ENCODE measurements at regions not wholly inside any gene's neighbourhood (a gene's known extent, or its start where the extent isn't known, plus 50 kb on each side); places are given as distances from the start of the nearest gene placed in this dataset.

- no peak for DNase-seq
- no peaks in the 10 kb centered on the region for H3K27me3 ChIP-seq (ENCODE audit: insufficient read depth, low read length, poor library complexity)
- no peaks in the 10 kb centered on the region for H3K9me3 ChIP-seq (ENCODE audit: insufficient read depth, low read length, severe bottlenecking)
- H3K4me3 ChIP-seq (ENCODE audit: low read depth in 1 of 2, low read length in 2 of 2), result no peak overlapping the region
- TF ChIP-seq EZH2 (IDR thresholded peaks at IDR 0.05; ENCODE audit: borderline replicate concordance, low read depth, low read length, severe bottlenecking), result no peak
- TF ChIP-seq, protein P1, sequence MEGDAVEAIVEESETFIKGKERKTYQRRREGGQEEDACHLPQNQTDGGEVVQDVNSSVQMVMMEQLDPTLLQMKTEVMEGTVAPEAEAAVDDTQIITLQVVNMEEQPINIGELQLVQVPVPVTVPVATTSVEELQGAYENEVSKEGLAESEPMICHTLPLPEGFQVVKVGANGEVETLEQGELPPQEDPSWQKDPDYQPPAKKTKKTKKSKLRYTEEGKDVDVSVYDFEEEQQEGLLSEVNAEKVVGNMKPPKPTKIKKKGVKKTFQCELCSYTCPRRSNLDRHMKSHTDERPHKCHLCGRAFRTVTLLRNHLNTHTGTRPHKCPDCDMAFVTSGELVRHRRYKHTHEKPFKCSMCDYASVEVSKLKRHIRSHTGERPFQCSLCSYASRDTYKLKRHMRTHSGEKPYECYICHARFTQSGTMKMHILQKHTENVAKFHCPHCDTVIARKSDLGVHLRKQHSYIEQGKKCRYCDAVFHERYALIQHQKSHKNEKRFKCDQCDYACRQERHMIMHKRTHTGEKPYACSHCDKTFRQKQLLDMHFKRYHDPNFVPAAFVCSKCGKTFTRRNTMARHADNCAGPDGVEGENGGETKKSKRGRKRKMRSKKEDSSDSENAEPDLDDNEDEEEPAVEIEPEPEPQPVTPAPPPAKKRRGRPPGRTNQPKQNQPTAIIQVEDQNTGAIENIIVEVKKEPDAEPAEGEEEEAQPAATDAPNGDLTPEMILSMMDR (IDR thresholded peaks at IDR 0.05; ENCODE audit: borderline replicate concordance, extremely low read depth, low read length, poor library complexity, severe bottlenecking), result no peak
- no peak overlapping the region for H2AFZ ChIP-seq (ENCODE audit: low read depth, low read length)
- no peaks in the 10 kb centered on the region for H3K4me1 ChIP-seq (ENCODE audit: insufficient read depth, low read length)
- ATAC-seq (ENCODE audit: insufficient read depth, low read depth), result no peak
- no peaks in the 10 kb centered on the region for H4K20me1 ChIP-seq (ENCODE audit: insufficient read depth, low read length)
- H3K79me2 ChIP-seq (ENCODE audit: insufficient read depth, low read length), result no peaks in the 10 kb centered on the region
- no peak overlapping the region for H3K4me2 ChIP-seq (ENCODE audit: insufficient read depth, low read length)
- no peak overlapping the region for H3K27ac ChIP-seq (ENCODE audit: low read length)
- H3K9ac ChIP-seq (ENCODE audit: low read depth, low read length), result no peak overlapping the region
- no peaks in the 10 kb centered on the region for H3K36me3 ChIP-seq (ENCODE audit: insufficient read depth, low read length)
These were observed 213.7 kb upstream of the P2RY1 start for GRCh38 chr3:152621006-152621868.

DNA sequence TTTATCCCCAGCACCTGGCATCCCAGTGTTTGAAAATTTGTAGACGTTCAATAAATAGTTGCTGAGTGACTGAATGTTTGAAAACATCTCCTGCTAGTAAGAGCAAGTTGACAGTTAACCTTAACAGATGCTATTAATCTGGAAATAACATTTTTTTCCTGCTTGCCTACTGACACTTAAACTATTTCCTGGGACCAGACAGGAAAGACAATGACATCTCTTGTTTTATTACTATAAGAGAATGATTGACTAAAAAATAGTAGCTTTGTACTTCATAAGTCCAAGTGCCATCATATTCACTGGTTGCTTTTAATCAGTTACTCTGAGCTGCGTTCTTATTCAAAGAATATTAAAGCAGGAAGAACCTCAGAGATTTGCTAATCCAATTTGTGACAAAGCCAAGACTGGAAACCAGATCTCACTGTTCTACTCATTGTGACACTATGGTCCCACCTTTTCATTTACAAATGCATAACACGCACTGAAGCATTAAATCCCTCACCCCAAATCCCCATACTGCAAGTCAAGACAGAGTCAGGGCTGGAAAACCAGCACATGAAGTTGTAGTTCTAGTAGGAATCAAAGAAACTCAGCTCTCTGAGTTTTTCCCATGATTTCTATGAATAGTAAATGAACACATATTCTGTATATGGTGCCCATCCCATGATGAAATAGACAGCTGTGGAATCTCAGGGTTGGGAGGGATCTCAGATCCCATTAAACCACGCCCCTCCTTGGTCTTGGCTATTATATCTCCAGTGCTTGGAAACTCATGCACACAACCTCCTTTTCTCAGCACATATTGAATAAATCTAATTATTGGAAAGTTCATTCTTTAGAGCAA, 212.7 kb upstream of the P2RY1 start:
- no peak overlapping the region for H3K27ac ChIP-seq (ENCODE audit: low read length)

DNA sequence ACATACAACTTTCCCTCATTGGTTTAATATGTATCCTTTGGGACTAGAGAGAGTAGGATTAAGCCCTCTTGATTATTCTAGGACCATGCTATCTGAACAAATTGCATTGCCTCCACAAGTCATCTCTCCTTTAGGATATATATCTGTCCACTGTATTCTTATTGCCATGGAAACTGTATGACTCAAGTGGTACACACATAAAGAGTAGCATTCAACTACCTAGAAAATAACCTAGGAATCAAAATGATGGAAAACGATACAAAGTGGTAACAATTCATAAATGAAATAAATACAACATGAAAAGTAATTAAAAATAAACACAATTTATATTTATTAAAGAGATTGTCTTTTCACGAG, 212.1 kb upstream of the P2RY1 start:
- no peaks in the 10 kb centered on the region for H3K36me3 ChIP-seq (ENCODE audit: insufficient read depth, low read length)
- TF ChIP-seq, protein P1 (IDR thresholded peaks at IDR 0.05; ENCODE audit: borderline replicate concordance, extremely low read depth, low read length, poor library complexity, severe bottlenecking), result no peak
- TF ChIP-seq EZH2 (IDR thresholded peaks at IDR 0.05; ENCODE audit: borderline replicate concordance, low read depth, low read length, severe bottlenecking), result no peak
- H3K4me1 ChIP-seq (ENCODE audit: insufficient read depth, low read length), result no peaks in the 10 kb centered on the region
- H3K27ac ChIP-seq (ENCODE audit: low read length), result no peak overlapping the region
- H3K79me2 ChIP-seq (ENCODE audit: insufficient read depth, low read length), result no peaks in the 10 kb centered on the region
- H2AFZ ChIP-seq (ENCODE audit: low read depth, low read length), result no peak overlapping the region
- no peaks in the 10 kb centered on the region for H3K9me3 ChIP-seq (ENCODE audit: insufficient read depth, low read length, severe bottlenecking)
- no peak overlapping the region for H3K9ac ChIP-seq (ENCODE audit: low read depth, low read length)
- H3K4me2 ChIP-seq (ENCODE audit: insufficient read depth, low read length), result no peak overlapping the region
- DNase-seq (no peak), ATAC-seq (ENCODE audit: insufficient read depth, low read depth) (no peak)
- H3K27me3 ChIP-seq (ENCODE audit: insufficient read depth, low read length, poor library complexity), result no peaks in the 10 kb centered on the region
- no peak overlapping the region for H3K4me3 ChIP-seq (ENCODE audit: low read depth in 1 of 2, low read length in 2 of 2)
- no peaks in the 10 kb centered on the region for H4K20me1 ChIP-seq (ENCODE audit: insufficient read depth, low read length)

More for the DNA sequence above, 212.7 kb upstream of the P2RY1 start:
- H4K20me1 ChIP-seq (ENCODE audit: insufficient read depth, low read length), result no peaks in the 10 kb centered on the region
- H3K9me3 ChIP-seq (ENCODE audit: insufficient read depth, low read length, severe bottlenecking), result no peaks in the 10 kb centered on the region
- H3K4me2 ChIP-seq (ENCODE audit: insufficient read depth, low read length), result no peak overlapping the region
- H3K79me2 ChIP-seq (ENCODE audit: insufficient read depth, low read length), result no peaks in the 10 kb centered on the region
- TF ChIP-seq EZH2 (IDR thresholded peaks at IDR 0.05; ENCODE audit: borderline replicate concordance, low read depth, low read length, severe bottlenecking), result no peak
- TF ChIP-seq, protein P1 (IDR thresholded peaks at IDR 0.05; ENCODE audit: borderline replicate concordance, extremely low read depth, low read length, poor library complexity, severe bottlenecking), result no peak
- ATAC-seq (ENCODE audit: insufficient read depth, low read depth) (no peak), DNase-seq (no peak)
- H3K4me1 ChIP-seq (ENCODE audit: insufficient read depth, low read length), result no peaks in the 10 kb centered on the region
- no peak overlapping the region for H3K9ac ChIP-seq (ENCODE audit: low read depth, low read length)
- H3K4me3 ChIP-seq (ENCODE audit: low read depth in 1 of 2, low read length in 2 of 2), result no peak overlapping the region
- no peak overlapping the region for H2AFZ ChIP-seq (ENCODE audit: low read depth, low read length)
- no peaks in the 10 kb centered on the region for H3K36me3 ChIP-seq (ENCODE audit: insufficient read depth, low read length)
- no peaks in the 10 kb centered on the region for H3K27me3 ChIP-seq (ENCODE audit: insufficient read depth, low read length, poor library complexity)

Measured in DND-41 (cell line).